HT-29 (cell line): ENCODE measurements at regions not wholly inside any gene's neighbourhood (a gene's known extent, or its start where the extent isn't known, plus 50 kb on each side); places are given as distances from the start of the nearest gene placed in this dataset.
"Not testable (repeated sequence)": the region's sequence is repeated elsewhere in the genome, so short reads cannot be mapped to it uniquely, and the experiment has no call there.

ENCODE experiments used
- DNase-seq: peaks from one replicate; pipeline ENCODE4 v3.0.0-alpha.2; 2015; ENCODE audit warnings: low spot score

- no peak for DNase-seq
These were observed 343.0 kb upstream of the CDH5 start for GRCh38 chr16:66023481-66023880.

- DNase-seq: no peak
These were observed 345.8 kb upstream of the CDH5 start for GRCh38 chr16:66020642-66021041.

- DNase-seq: no peak
These were observed 346.4 kb upstream of the CDH5 start for GRCh38 chr16:66020046-66020445.

DNA sequence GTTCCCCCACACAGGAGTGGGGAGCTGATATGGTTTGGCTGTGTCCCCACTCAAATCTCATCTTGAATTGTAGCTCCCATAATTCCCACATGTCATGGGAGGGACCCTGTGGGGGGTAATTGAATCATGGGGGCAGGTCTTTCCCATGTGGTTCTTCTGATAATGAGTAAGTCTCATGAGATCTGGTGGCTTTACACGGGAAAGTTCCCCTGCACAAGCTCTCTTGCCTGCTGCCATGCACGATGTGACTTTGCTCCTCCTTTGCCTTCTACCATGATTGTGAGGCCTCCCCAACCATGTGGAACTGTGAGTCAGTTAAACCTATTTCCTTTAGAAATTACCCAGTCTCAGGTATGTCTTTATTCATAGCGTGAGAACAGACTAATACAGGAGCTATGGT lies 347.0 kb upstream of the CDH5 start:
- not testable (repeated sequence) for DNase-seq

DNA sequence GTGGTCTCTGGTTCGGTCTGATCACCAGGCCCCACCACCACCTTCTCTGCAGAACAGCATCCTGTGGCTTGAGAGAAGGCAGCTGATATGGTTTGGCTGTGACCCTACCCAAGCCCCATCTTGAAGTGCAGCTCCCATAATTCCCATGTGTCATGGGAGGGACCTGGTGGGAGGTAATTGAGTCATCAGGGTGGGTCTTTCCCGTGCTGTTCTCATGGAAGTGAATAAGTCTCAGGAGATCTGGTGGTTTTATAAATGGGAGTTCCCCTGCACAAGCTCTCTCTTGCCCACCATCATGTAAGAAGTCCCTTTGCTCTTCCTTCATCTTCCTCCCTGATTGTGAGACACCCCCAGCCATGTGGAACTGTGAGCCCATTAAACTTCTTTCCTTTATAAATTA lies 352.3 kb upstream of the CDH5 start:
- DNase-seq: no peak

GRCh38 chr16:66013486-66013885 lies 353.0 kb upstream of the CDH5 start:
- DNase-seq: no peak

GRCh38 chr16:66008136-66008535 lies 358.4 kb upstream of the CDH5 start:
- DNase-seq: no peak

DNA sequence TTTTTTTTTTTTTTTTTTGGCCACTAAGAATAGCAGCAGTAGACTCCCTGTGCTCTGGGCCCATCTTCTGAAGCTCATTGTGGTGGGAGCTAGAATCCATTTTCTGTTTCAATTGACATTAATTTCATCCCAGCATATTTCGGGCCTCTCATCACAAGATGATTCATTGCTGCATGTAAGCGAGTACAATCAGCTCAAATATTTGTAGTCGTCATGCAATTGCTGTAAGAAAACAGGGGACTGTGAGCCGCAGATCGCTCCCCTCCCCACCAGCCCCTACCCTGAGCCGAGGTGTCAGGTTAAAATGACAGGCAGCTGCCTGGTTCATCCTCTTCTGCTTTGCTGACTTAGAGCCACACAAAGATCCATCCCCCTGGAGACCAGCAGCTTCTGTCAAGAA lies 358.8 kb upstream of the CDH5 start:
- no peak for DNase-seq

DNA sequence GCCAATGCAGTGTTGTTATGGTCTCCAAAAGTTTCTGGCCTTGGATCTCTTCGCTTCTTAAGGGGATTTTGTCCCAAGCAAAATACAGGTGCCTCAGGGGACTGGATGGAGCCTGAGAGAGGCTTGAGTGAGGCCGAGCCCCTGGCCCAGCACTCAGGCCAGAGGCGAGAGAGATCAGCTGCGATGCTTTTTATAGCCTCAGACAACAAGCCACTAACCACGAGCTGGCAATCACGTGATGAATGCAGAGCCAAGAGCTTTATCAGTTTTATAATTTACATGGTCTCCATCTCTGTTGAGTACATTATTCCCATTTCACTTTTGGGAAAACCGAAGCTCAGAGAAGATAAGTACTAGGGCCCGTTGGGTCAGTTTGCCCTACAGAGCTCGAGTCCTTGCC lies 360.0 kb upstream of the CDH5 start:
- DNase-seq: no peak

GRCh38 chr16:66004699-66005098 lies 361.8 kb upstream of the CDH5 start:
- DNase-seq: no peak

DNA sequence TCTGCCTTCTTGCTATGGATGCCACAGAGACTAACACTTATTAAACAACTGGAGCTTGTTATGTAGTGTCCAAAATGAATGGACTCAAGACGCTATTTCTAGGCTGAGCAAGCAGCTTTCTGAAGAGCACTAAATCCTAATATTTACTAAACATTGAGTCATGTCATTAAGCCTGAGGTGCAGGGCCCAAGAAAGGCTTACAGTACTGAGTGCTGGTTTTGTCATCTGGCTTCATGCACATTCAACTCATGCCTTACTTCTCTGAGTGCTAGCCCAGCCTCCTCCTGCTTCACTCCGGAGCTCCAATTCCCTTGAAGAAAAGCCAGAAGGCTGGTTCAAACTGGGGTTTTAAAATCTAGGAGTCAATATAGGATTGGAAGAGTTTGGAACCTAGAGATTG lies 363.3 kb upstream of the CDH5 start:
- no peak for DNase-seq

- DNase-seq: no peak
These were observed 363.9 kb upstream of the CDH5 start for GRCh38 chr16:66002601-66003000.

- DNase-seq: no peak
These were observed 365.1 kb upstream of the CDH5 start for GRCh38 chr16:66001432-66001831.

- no peak for DNase-seq
These were observed 368.0 kb upstream of the CDH5 start for GRCh38 chr16:65998443-65998842.

DNA sequence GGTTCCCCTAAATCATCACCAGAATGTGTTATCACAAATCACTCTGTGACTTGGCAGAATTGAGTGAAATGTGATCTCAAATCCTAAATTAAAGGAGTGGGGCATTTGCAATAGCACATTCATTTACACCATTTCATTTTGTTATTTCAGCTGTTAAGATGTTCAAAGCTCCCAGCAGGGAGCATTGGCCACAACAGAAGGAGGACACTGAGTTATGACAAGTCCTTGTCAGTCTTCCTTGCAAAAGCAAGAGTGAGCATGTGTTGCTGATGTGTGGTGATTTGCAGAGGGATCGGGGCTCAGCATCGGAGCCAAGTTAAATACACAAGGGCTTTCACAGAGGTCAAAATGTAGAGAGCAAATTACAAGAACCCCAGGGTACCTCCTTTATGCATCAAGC lies 372.2 kb upstream of the CDH5 start:
- no peak for DNase-seq

GRCh38 chr16:65991149-65991701 lies 375.3 kb upstream of the CDH5 start:
- no peak for DNase-seq

- no peak for DNase-seq
These were observed 376.5 kb upstream of the CDH5 start for GRCh38 chr16:65989861-65990604.

GRCh38 chr16:65988024-65988595 lies 378.4 kb upstream of the CDH5 start:
- DNase-seq: no peak

- DNase-seq: no peak
These were observed 382.2 kb upstream of the CDH5 start for GRCh38 chr16:65984296-65984695.

DNA sequence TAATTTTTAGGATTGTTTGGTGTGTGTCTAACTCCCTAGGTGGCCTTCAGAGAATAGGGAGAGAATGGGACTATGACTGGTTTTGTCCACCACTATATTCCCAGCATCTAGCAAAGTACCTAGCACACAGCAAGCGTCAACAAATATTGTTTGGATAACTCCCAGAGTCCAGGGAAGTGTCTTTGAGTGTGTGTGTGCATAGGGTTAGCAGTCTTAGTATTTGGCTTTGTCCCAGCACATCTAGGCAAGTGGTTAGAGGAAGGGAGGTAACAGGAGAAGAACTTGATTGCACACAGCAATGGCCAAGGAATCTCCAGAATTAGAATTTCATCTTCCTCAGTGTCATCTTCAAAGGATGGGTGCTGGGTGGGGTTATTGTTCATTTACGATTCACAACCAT lies 385.4 kb upstream of the CDH5 start:
- DNase-seq: no peak

DNA sequence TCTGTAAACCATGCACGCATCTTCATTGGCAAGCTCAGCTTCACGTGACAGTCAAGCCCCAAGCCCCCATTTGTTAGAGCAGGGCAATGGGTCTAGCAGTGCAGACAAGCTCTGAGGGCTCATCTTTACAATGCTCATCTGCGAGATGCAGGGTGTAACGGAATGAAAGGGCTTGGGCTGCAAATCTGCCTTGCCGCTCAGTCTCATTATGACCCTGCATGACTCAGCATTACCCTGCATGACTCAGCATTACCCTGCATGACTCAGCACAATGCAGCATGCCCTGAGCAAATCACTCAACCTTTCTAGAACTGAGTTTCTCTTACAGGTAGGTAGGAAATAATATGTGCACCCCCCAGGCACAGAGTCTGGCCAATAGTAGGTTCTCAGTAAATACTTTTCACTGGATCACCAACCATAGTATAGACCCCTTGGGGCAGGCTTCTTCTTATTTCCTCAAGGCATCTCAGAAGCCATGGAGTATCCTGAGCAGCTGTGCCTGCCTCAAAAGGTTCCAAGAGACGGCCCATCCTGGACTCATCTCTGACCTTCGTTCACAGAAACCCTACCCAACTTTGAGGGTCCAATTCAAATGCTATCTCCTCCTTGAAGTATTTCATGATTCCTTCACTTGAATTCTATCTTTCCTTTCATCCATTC lies 391.3 kb upstream of the CDH5 start:
- DNase-seq: no peak

- no peak for DNase-seq
These were observed 399.1 kb upstream of the CDH5 start for GRCh38 chr16:65967376-65967775.

DNA sequence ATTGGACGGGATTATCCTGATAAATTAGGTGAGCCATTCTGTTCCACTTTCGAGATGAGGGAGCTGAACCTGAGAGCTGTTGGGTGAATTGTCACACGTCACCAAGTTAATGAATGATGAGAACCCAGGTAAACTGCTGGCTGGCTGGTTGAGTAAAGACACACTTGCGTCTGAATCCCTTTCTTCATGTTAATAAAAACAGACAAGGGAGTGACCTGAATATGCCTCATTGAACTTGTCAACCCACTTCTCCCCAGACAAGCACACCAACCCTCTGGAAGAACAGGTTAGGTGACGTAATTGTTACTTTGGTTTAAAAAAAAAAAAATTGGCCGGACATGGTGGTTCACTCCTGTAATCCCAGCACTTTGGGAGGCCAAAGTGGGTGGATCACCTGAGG lies 400.9 kb upstream of the CDH5 start:
- peak; percentile 12 for DNase-seq
